ENCODE measurements at regions not wholly inside any gene's neighbourhood (a gene's known extent, or its start where the extent isn't known, plus 50 kb on each side); places are given as distances from the start of the nearest gene placed in this dataset.
A peak's percentile ranks its signal among the peaks of the same experiment; 100 is the strongest.

DNA sequence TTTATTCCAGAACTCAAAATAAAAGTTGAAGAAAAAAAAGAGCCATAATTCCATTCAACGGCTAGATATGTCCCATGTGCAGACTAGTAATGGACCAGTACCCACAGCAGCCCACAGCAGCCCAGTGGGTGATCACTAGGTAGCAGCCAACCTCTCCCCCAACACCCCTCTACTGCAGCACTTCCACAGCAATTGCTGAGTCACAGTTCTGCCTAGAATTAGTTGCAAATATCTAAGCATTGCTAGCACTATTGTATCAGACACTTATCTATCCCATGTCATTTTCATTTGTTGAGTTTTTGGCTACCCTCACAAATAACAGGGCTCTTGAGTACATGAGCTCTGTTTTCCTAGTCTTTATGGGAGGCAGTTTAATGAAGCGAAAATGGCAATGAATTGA, 258.7 kb downstream of the RAP2A start:
- Histone ChIP-seq H3K9me3 (ENCODE audit: low read length) (no peaks in the 10 kb centered on the region), H3K4me1 (ENCODE audit: insufficient read depth, low read length) (no peaks in the 10 kb centered on the region), H3K4me3 (replicated peaks in 1 of 3; ENCODE audit: insufficient read depth in 1 of 3, low read depth in 2 of 3, low read length in 3 of 3) (no peak overlapping the region), H4K20me1 (ENCODE audit: insufficient read depth, low read length) (no peaks in the 10 kb centered on the region), H3K27me3 (ENCODE audit: control insufficient read depth in 1 of 2, insufficient read depth in 2 of 2, low read length in 2 of 2) (no peaks in the 10 kb centered on the region), H2AFZ (ENCODE audit: low read length) (no peak overlapping the region), H3K27ac (ENCODE audit: extremely low read length, insufficient read depth, low read length) (no peak overlapping the region), H3K9ac (ENCODE audit: insufficient read depth, low read depth, low read length) (no peak overlapping the region), H3K79me2 (ENCODE audit: insufficient read depth, low read length) (no peaks in the 10 kb centered on the region), H3K4me2 (ENCODE audit: low read depth, low read length) (no peak overlapping the region), H3K36me3 (replicated peaks in 1 of 2; ENCODE audit: control insufficient read depth in 1 of 2, insufficient read depth in 2 of 2, low read length in 2 of 2) (no peaks in the 10 kb centered on the region)
- in situ Hi-C loops (cut with HindIII; ENCODE audit: extremely low pct_ligation_motif_present, low pct_unique_long_range_greater_than_20kb) = no loop called here
- DNase-seq (ENCODE audit: low spot score) (no peak), ATAC-seq (no peak), FAIRE-seq (no peak)
- no TSS peak for BruUV-seq (replicated peaks)
- WGBS (ENCODE audit: low lambda C conversion rate) = 2% methylated on average over 2 of the region's 2 CpGs
- TF ChIP-seq NFE2L2 (IDR thresholded peaks at IDR 0.05; ENCODE audit: low read length) (peak; percentile 16; the same call in 1 of the 2 replicates), REL (CRISPR knock-in tag; conservative IDR thresholded peaks at IDR 0.05) (no peak)
- ChIA-PET CTCF (ENCODE audit: low intra/inter-chr PET ratio, low total read pairs) (no interaction called here), POLR2A (no interaction called here)
- intact Hi-C loops (cut with micrococcal nuclease; ENCODE audit: unreplicated experiment) = no loop called here

DNA sequence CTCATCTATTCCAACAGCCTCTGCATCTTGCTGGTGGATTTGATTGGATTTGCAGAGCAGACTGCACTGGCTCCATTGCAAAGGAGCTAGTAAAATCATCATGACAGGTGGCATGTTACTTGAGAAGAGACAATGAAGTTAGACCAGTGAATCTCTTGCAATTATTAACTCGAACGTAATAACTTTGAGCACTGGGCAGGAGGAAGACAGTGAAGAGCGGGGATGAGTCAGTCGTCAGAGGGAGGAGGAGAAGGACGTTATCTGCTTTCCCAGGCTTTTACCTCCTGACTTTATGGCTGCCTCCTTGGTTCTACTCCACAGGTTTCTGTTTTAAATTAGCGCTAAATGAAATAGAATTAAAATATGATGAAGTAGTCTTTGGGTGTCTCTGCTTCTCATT, 257.8 kb upstream of the IPO5 start:
- ATAC-seq = no peak
- no peak overlapping the region for H3K27ac ChIP-seq (ENCODE audit: extremely low read length, insufficient read depth, low read length)
- FAIRE-seq = no peak
- H3K4me2 ChIP-seq (ENCODE audit: low read depth, low read length) = no peak overlapping the region
- ChIA-PET POLR2A (no interaction called here), CTCF (ENCODE audit: low intra/inter-chr PET ratio, low total read pairs) (no interaction called here)
- H3K4me3 ChIP-seq (replicated peaks in 1 of 3; ENCODE audit: insufficient read depth in 1 of 3, low read depth in 2 of 3, low read length in 3 of 3) = no peak overlapping the region
- no TSS peak for BruUV-seq (replicated peaks)
- in situ Hi-C loops (cut with HindIII; ENCODE audit: extremely low pct_ligation_motif_present, low pct_unique_long_range_greater_than_20kb) (no loop called here), intact Hi-C loops (cut with micrococcal nuclease; ENCODE audit: unreplicated experiment) (no loop called here)
- H2AFZ ChIP-seq (ENCODE audit: low read length) = no peak overlapping the region
- H3K9me3 ChIP-seq (ENCODE audit: low read length) = no peaks in the 10 kb centered on the region
- peaks cover 0 to 1% of the 10 kb centered on the region in 2 experiments; a peak in 1 of 5 replicates for H3K27me3 ChIP-seq (ENCODE audit: control insufficient read depth in 1 of 2, insufficient read depth in 2 of 2, low read length in 2 of 2)
- no peak for TF ChIP-seq RBM39 (IDR thresholded peaks at IDR 0.05; ENCODE audit: low read depth, low read length, poor library complexity, severe bottlenecking)
- TF ChIP-seq JUN (CRISPR knock-in tag; IDR thresholded peaks at IDR 0.05) = no peak
- TF ChIP-seq, protein P1, sequence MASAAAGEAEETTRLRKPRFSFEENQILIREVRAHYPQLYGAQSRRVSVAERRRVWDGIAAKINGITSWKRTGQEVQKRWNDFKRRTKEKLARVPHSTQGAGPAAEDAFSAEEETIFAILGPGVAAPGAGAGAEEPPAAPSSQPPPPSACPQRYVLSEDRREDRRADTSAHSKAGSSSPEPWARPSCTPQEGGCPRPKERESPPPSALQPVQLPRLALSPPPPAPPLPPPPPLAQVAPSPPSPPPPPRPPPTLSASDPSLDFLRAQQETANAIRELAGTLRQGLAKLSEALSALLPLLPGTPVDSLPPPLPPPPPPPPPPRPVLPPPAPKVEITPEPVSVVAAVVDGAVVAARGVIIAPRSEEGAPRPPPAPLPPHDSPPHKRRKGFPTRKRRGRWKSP (CRISPR knock-in tag; IDR thresholded peaks at IDR 0.05) = no peak
- TF ChIP-seq, protein P2, sequence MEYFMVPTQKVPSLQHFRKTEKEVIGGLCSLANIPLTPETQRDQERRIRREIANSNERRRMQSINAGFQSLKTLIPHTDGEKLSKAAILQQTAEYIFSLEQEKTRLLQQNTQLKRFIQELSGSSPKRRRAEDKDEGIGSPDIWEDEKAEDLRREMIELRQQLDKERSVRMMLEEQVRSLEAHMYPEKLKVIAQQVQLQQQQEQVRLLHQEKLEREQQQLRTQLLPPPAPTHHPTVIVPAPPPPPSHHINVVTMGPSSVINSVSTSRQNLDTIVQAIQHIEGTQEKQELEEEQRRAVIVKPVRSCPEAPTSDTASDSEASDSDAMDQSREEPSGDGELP (IDR thresholded peaks at IDR 0.05; ENCODE audit: borderline replicate concordance, low read depth) = no peak
- no peak for TF ChIP-seq NFRKB (IDR thresholded peaks at IDR 0.05)
- TF ChIP-seq ZNF530 (CRISPR knock-in tag; IDR thresholded peaks at IDR 0.05; ENCODE audit: low read depth) = no peak
- no peak for TF ChIP-seq SNAI1 (CRISPR knock-in tag; IDR thresholded peaks at IDR 0.05; ENCODE audit: borderline replicate concordance)
- no peak for TF ChIP-seq SRF (IDR thresholded peaks at IDR 0.05; ENCODE audit: low read depth, low read length)
- TF ChIP-seq, protein P3, sequence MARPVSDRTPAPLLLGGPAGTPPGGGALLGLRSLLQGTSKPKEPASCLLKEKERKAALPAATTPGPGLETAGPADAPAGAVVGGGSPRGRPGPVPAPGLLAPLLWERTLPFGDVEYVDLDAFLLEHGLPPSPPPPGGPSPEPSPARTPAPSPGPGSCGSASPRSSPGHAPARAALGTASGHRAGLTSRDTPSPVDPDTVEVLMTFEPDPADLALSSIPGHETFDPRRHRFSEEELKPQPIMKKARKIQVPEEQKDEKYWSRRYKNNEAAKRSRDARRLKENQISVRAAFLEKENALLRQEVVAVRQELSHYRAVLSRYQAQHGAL (CRISPR knock-in tag; IDR thresholded peaks at IDR 0.05; ENCODE audit: not compliant biosample characterization) = no peak
- TF ChIP-seq ZNF354B (CRISPR knock-in tag; IDR thresholded peaks at IDR 0.05) = no peak
- no peak for TF ChIP-seq HES4 (CRISPR knock-in tag; IDR thresholded peaks at IDR 0.05; ENCODE audit: borderline replicate concordance)
- no peak for TF ChIP-seq ZFP62 (CRISPR knock-in tag; IDR thresholded peaks at IDR 0.05)
- TF ChIP-seq, protein P4, sequence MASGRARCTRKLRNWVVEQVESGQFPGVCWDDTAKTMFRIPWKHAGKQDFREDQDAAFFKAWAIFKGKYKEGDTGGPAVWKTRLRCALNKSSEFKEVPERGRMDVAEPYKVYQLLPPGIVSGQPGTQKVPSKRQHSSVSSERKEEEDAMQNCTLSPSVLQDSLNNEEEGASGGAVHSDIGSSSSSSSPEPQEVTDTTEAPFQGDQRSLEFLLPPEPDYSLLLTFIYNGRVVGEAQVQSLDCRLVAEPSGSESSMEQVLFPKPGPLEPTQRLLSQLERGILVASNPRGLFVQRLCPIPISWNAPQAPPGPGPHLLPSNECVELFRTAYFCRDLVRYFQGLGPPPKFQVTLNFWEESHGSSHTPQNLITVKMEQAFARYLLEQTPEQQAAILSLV (CRISPR knock-in tag; IDR thresholded peaks at IDR 0.05; ENCODE audit: borderline replicate concordance) = no peak
- TF ChIP-seq FOXC1 (CRISPR knock-in tag; IDR thresholded peaks at IDR 0.05; ENCODE audit: borderline replicate concordance) = no peak
- no peak for TF ChIP-seq ISX (CRISPR knock-in tag; conservative IDR thresholded peaks at IDR 0.05)
- TF ChIP-seq ZNF652 (CRISPR knock-in tag; IDR thresholded peaks at IDR 0.05; ENCODE audit: borderline replicate concordance, low read depth) = no peak
- no peak overlapping the region for H3K9ac ChIP-seq (ENCODE audit: insufficient read depth, low read depth, low read length)
- WGBS (ENCODE audit: low lambda C conversion rate) = 23% methylated on average over 6 of the region's 6 CpGs
- no peak for DNase-seq (ENCODE audit: low spot score)
- H3K4me1 ChIP-seq (ENCODE audit: insufficient read depth, low read length) = no peaks in the 10 kb centered on the region
- H3K36me3 ChIP-seq (replicated peaks in 1 of 2; ENCODE audit: control insufficient read depth in 1 of 2, insufficient read depth in 2 of 2, low read length in 2 of 2) = no peaks in the 10 kb centered on the region
- no peaks in the 10 kb centered on the region for H3K79me2 ChIP-seq (ENCODE audit: insufficient read depth, low read length)
- H4K20me1 ChIP-seq (ENCODE audit: insufficient read depth, low read length) = no peaks in the 10 kb centered on the region
